GM18909 (cell line): ENCODE measurements at regions not wholly inside any gene's neighbourhood (a gene's known extent, or its start where the extent isn't known, plus 50 kb on each side); places are given as distances from the start of the nearest gene placed in this dataset.

ENCODE experiments used
- ATAC-seq: cut with Tn5 transposase; IDR thresholded peaks from one replicate; pipeline ENCODE4 v1.9.1; 2021; ENCODE audit warnings: mild to moderate bottlenecking; ENCODE audit not compliant: unreplicated experiment, poor library complexity

DNA sequence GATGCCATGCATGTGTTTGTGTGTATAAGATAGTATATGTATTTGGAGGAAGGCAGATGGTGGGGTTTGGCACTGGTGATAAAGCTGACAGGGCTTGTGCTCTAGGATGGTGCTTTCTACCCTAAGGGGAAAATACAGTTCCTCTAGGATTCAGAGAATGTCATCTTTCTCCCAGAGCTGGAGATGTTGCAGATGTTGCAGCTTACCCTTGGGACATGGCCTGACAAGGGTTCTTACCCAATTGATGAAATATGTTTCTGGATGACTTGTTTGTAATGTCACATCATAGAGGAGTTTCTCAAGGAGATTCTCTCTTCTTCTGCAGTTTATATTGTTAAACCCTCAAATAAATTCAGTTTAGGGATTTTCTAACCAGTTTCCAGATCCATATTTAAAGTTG is 52.5 kb upstream of the PITX2 start:
- ATAC-seq, result no peak

DNA sequence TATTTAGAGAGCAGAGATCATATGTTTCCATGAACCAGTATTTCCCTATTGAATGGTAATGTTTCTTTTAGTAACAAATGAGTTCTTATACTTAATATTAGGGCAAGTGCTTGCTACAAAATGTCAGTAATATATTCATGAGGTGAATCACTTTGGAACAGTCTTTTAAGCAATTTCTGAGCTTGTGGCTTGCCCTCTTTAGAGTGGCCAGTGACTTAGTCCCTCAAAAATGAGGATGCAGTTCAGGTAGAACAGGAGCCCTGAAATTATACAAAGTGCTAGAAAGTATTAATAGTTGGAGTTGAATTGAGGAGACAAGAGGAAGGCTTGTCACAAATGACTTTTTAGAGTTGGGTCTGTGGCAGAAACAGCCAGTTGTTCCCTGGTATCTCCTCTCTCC is 53.4 kb upstream of the PITX2 start:
- no peak for ATAC-seq

DNA sequence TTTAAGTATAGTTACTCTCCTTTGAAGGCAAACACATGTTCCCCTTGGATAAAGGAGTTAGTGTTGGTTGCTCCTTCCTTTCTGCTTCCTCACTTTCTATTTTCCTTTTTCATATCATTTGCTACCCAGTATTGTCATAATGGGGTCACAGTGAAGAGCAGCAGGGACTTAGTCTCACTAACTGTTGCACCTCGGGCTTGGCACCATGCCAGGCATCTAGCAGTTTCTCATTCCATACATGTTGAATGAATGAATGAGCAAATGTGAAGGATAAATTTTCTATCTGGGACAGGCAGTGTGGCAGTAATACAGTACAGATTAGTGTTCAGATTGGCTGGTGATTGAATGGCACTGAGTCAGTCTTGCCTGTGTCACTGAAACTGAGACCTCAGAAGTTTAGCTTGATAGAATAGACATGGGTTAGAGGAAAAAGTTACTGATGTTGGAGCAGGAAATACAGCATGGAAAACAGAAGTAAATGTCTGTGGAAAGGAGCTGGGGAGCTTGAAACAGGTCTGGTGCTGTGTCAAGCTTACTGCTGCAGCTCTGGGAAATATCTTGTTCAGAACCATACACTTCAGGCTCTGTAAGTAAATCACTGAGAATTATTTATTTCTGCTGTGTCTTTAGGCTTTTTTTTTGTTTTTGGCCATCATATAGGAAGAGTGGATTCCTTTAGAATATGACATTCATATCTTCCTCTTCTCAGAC is 55.8 kb upstream of the PITX2 start:
- ATAC-seq, result no peak

DNA sequence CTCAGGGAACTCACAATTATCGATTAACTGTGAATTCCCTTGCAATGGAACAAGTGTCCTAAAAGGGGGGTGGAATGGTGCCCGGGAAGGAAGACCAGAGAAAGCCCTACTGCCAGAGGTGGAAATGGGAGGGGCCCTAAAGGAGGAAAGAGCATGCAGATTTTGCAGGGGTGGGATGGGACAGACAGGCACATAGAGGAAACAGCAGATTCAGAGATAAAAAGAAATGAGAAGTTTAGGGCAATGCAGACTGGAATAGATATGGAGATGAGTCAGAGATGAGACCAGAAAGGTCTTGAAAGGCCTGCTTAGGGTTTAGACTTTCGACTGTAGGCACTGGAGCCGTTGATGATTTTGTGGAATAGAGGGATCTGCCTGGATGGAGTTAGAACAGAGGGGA is 57.4 kb upstream of the PITX2 start:
- ATAC-seq, result no peak

DNA sequence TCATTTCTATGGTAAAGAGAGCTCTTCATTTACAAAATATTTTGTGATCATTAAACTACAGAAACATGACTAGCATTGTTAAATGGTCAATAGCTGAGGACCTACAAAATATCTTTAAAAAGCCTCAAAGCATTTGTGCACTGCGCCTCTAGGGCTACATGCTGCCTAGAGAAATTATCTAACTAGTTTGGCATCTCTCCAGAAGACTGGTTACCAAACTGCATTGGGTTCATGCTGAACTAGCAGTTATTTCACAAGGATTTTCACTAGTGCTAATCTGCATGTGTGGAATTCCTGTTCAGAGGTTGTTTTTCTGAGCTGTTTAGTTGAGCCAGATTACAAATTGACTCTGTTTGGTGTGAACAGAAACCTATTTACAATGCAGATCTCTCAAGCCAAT is 58.5 kb upstream of the PITX2 start:
- ATAC-seq, result no peak

DNA sequence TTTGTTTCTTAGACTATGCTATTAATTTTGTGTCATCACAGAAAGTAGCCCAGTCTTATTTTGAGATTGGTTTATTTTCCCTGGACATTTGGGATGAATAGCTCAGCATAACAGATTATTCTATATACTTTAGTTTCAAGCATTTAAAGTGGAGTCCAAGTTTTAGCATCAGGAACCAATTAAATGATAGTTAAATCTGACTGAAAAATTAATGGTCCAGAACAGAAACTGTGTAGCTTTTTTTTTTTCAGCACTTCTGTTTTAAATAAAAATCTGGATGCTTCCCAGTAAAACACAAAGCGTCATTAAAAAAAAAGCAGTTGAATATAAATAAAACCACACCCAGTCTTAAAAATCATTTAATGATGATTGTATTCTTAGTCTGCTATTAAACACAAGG is 59.4 kb upstream of the PITX2 start:
- no peak for ATAC-seq

DNA sequence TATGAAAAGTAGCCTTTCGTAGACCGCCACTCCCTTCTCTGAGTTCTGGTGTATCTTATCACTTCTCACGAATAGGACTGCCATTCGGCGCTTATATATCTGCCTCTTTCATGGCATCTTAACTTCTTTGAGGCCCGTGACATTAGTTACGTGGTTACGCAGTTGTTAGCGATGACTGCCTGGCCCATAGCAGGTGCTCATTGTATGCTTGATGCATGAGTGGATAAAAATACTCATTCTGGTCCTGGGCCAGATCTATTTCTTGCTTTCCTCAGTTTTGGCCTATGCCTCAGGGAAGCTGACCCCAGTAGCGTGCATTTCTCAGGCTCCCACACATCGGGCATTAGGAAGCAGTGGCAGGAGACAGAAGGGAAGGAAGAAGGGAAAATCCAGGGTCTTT is 60.7 kb upstream of the PITX2 start:
- ATAC-seq, result no peak

DNA sequence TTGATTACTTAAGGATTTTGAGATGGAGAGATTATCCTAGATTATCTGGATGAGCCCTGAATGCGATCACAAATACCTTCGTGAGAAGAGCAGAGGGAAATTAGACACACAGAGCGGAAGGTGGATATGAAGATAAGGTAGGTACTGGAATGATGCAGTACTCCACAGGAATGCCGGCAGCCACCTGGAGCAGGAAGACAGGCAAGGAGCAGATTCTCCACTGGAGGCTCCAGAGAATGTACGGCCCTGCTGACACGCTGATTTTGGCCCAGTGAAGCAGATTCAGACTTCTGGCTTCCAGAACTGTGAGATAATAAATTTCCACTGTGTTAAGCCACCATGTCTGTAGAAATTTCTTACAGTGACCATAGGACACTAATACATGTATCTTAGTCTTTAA is 79.4 kb upstream of the PITX2 start:
- ATAC-seq, result no peak

DNA sequence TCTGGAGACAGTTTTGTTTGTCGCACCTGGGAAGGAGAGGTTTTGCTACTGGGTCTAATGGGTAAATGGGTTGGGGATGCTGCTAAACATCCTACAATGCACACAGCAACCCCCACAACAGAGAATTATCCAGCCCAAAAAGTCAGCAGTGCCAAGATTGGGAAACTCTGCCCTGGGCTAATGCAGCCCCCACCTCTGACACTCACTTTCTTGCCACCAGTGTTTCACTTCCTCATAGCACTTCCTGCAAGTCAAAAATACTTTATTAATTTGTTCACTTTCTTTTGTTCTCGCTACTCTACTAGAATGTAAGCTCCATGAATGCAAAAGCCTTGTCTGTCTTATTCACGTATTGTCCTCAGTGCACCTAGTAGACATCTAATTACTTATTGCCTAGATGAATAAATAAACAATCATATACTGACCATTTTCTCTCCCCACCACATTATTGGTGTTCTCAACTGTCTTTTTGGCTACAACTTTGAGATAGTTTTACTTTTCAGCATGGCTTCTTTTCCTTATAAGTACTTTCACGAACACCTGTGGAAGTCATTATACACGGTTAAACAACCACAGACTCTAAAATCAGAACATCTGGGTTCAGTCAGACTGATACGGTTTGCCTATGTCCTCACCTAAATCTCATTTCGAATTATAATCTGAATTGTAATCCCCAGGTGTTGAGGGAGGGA is 82.0 kb upstream of the PITX2 start:
- ATAC-seq, result peak; percentile 87

DNA sequence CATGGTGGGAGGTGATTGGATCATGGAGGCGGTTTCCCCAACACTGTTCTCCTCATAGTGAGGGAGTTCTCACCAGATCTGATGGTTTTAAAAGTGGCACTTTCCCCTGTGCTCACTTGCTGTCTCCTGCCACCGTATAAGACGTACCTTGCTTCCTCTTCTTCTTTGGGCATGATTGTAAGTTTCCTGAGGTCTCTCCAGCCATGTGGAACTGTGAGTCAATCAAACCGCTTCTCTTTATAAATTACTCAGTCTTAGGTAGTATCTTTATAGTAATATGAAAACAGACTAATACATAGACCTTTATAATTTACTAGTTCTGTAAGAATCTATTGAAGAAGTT is 82.5 kb upstream of the PITX2 start:
- peak; percentile 12 for ATAC-seq

DNA sequence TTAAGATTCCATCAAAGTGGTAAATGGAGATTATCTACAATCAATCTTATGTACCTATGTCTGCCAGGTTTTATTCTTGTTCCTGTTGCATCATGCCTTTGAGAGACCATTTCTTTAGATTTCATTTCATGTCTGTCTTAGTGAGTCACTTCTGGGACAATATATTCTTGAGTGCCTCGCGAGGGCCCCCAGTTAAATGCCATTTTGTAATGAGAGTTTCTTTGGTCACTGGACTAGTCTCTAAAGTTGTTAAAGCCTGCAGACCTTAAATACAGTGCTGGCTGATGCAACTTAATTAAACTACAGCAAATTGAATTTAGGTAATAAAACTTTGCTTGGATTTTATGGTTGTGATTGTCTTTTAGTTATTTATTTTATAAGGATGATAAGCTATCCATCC is 87.2 kb upstream of the PITX2 start:
- ATAC-seq, result no peak

DNA sequence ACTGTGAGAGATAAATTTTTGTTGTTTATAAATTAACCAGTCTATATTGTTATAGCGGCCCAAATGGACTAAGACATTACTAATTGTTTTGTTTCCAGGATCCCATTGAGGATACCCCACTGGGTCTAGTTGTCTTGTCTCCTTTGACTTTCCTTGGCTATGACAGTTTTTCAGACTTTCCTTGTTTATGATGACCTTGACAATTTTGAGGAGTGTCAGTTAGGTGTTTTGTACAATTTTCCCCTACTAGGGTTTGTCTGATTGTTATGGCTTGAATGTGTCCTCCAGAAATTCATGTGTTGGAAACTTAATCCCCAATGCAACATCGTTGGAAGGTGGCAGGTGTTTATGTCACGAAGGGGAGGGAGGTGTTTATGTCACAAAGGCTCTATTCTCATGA is 89.6 kb upstream of the PITX2 start:
- no peak for ATAC-seq

DNA sequence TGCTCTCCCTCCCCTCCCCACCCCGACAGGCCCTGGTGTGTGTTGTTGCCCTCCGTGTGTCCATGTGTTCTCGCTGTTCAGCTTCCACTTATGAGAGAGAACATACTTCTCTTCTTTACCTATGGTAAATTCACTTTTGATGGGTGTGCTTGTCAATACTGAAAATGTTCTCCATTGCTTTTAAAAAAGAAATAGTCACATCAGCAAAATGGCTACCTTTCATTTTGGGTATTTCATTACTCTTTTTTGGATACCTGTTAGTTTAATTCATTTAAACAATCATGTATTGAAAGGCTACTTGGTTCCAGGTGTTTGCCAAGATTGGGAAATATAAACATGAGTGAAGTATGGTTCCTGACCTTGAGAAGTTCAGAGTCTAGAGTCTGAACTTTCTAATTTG is 107.4 kb upstream of the PITX2 start:
- ATAC-seq, result no peak

DNA sequence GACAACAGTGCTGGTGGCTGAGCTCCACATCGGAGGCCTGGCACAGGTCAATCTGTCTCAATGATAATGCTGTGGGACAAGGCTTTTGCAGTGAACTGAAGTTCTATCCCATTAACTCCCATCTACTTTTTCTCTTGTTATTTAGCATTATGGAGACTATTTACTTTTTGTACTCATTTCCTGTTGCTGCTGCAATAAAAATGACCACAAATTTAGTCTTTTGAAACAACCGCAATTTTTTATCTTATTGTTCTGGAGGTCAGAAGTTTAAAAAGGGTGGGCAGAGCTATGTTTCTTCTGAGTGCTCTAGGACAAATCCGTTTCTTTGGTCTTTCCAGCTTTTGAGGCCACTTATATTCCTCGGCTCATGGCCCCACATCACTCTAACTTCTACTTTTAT is 111.0 kb upstream of the PITX2 start:
- ATAC-seq, result no peak

DNA sequence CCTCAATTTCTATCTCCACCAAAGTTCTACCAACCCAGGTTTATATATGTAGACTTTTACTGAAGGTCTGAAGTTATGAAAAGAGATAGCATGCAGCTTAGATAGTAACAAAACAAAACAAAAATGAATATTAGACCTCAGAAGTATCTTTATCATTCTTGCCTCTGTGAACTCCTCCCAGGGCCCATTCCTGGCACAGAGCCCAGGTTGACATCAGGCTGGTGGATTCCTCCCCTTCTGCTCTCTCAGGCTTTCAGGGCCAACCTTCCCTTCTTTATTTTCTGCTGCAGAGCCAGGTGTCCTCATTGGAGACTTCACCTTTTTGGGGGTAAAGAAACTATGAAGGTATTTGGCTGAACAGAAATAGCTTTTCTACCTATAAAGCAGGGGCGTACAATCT is 112.8 kb upstream of the PITX2 start:
- no peak for ATAC-seq

DNA sequence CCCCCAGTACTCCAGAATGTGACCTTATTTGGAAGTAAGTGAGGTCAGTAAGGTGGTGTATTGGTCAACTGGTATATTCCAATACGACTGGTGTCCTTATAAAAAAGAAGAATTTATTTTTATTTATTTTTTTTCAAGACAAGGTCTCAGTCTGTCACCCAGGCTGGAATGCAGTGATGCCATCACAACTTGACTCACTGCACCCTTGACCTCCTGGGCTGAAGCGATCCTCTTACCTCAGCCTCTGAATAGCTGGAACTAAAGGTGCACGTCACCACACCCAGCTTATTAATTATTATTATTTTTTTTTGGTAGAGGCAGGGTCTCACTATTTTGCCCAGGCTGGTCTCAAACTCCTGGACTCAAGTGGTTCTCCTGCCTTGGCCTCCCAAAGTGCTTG is 115.1 kb upstream of the PITX2 start:
- no peak for ATAC-seq

DNA sequence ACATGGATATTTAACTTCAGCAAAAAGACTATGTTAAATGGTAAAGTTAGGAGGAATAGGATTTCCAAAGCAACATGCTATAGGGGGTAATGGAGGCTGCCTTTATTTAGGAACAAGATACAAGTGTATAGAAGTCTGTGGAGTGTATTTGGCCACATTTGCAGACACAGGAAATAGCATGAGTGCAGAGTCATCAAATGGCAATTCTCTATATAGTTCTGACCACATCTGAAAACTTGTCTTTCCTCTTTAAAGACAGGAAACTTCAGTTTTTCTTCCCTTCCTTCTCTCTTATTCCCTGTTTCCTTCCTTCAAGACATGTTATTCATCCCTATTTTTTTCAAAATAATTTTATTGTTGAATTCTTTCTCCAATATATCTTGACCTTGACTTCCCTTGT is 119.3 kb upstream of the PITX2 start:
- no peak for ATAC-seq

DNA sequence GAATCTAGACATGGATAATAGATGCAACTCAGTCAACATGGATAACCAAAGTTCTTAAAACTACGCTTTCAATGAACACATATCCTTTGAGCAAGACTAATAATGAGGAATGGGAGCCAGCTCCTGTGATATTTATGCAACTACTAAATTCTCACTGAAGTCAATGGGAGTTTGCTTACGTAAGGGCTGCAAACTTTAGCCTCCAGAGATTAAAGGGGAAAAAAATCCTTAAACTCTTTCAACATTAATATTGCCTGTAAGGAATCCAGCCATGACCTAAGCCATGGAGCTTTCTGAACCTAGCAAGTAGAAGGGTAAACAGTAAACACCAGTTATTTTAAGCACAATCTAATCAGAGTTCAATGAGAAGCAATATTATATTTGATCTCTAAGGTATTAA is 125.2 kb upstream of the PITX2 start:
- no peak for ATAC-seq

DNA sequence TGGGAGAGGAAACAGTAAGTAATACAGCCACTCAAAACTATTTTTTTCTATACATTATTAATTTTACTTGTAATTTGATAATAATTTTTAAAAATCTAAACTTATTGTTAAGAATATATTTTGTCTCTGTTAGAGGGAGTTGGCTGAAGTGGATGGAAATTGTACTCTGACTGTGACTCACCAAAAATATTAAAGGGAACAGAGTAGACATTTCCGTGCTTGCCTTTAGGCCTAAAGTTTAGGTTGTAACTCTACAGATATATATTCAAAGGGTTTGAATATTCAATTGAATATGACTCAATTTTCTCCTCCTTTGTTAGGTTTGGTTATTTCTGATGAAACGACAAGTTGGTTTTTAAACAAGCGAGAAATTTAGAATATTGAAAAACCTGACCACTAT is 128.3 kb upstream of the PITX2 start:
- no peak for ATAC-seq

DNA sequence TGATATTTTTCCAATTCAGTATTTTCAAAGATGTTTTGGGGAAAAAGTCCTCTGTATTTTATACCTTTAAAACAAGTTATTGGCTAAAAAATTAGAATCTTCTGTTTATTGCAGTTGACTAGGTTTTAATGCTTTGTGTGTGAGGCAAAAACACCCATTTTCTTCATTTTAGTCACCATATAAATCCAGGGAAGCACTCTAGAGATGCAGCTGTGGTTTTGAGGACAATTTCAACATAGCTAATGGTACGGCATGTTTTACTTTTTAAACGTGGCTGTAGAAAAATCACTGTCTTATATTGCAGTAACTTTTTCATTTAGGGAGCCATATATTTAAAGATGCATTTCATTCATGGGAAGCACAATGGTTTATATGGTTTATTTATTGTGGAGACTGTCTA is 129.1 kb upstream of the PITX2 start:
- no peak for ATAC-seq

DNA sequence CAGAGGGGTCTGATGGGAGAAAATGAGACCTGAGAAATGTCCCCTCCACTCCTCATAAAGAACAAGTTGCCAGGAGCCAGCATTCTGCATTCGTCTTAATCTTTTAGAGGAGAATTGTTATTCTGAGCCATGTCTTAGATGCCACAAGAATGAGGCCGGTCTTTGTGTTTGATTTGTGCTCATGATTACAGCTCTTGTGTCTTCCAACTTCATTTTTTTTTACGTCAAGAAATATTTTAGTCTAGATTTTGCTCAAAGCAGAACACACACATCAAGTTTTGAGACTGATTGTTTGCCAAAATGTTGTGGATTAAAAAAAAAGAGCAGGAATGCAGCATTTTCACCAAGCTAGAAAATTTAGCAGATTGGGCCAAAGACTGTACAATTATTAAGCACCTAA is 130.6 kb upstream of the PITX2 start:
- ATAC-seq, result no peak

DNA sequence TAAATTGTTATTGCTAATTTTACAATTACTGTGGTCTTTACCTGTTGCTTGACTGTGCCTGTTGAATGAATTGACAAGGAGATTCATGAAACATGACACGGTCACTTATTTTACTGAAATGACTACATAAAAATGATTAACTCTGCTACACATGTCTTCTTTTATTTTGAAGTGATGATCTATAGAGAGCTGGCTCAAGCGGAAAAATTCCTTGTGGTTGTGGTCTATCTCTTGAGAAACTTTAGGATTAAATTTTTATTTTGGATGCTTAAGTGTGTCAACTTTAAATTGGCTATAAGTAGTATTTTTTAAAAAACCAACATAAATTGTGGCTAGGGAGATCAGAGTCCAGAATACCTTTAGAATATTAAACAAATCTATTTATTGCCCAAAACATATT is 131.8 kb upstream of the PITX2 start:
- ATAC-seq, result no peak
